IMR-90 (cell line): ENCODE measurements at regions not wholly inside any gene's neighbourhood (a gene's known extent, or its start where the extent isn't known, plus 50 kb on each side); places are given as distances from the start of the nearest gene placed in this dataset.

Experiments
- CTCF ChIP-seq: conservative IDR thresholded peaks from 2 replicates; pipeline ENCODE4 v1.5.1; 2012; ENCODE audit warnings: mild to moderate bottlenecking, low read depth, low read length, improper control_type of control experiment
- POLR2A ChIP-seq: IDR thresholded peaks from 2 replicates; pipeline ENCODE4 v1.6.1; 2012; ENCODE audit warnings: mild to moderate bottlenecking, low read depth, low read length
- RAD21 ChIP-seq: IDR thresholded peaks from 2 replicates; pipeline ENCODE4 v1.6.1; 2012; ENCODE audit warnings: low read length, improper control_type of control experiment

- TF ChIP-seq POLR2A (no peak), CTCF (no peak), RAD21 (no peak)
Observed at GRCh38 chr2:212723226-212723625, 184.6 kb upstream of the ERBB4 start.
